ENCODE measurements at regions not wholly inside any gene's neighbourhood (a gene's known extent, or its start where the extent isn't known, plus 50 kb on each side); places are given as distances from the start of the nearest gene placed in this dataset.

GRCh38 chr6:90424580-90424979 lies 127.9 kb upstream of the BACH2 start:
- TF ChIP-seq CTCF (IDR thresholded peaks at IDR 0.05) (no peak), EZH2 (IDR thresholded peaks at IDR 0.05; ENCODE audit: borderline replicate concordance, insufficient read depth, low read depth, low read length, poor library complexity, severe bottlenecking) (no peak)

Data from B cell (primary cell).